Nucleus accumbens (tissue), 56 donors: ENCODE measurements at regions not wholly inside any gene's neighbourhood (a gene's known extent, or its start where the extent isn't known, plus 50 kb on each side); places are given as distances from the start of the nearest gene placed in this dataset.
A peak's percentile ranks its signal among the peaks of the same experiment; 100 is the strongest.

Experiments used
- DNase-seq, 56 donors: peaks; one replicate each; lab custom pipeline; 2025; lab: John Stamatoyannopoulos, UW

- no peak for DNase-seq
These were observed 130.9 kb downstream of the PALM2AKAP2 start for GRCh38 chr9:109910671-109911518.

- no peak for DNase-seq
These were observed 132.1 kb downstream of the PALM2AKAP2 start for GRCh38 chr9:109912082-109912582.

DNA sequence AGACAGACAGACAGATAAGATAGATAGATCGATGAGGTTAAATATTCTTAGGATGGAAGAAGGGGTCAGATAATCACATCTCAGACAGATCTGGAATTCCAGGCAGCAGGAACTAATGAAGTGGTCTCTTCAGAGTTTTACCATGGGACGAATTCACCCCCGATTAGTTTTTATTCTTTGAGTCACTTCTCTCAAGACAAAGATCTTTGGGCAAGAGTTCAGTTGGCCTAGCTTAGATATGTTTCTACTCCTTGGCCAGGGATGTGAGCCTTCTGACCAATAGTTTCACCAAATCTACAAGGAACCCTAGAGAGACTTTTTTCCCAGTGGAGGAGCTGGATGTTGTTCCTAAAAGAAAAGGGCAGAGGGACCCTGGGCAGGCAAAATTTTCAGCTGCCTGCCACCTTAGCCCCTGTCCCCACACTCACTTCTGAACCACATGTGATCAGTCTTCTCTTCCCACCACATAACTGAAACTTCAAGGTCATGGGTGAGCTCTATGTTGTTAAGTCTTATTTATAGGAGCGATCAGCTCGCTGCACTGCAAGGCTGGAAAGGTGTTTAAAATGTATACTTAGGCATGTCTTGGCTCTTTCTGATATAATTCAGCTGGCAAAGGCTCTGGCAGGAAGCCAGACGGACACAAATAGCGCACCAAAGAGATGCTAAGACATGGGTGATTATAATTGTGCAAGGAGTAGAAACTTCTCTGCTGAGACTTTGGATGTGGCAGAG, 132.9 kb downstream of the PALM2AKAP2 start:
- peak in 2 of 56 donors; percentile 5 to 23 for DNase-seq

DNA sequence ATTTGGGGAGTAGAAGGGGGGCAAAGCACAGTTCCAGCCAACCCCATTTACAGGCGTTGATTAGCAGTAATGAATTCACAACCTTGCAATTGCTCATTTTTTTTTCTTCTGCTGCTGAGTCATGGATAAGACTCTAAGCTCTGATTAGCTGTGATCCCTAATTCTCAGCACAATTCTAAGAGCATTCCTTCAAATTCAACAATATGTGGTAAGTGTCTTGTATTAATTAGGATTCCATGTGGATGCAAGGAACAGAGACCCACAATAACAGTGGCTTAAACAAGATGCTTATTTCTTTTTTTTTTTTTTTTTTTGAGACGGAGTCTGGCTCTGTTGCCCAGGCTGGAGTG, 133.4 kb downstream of the PALM2AKAP2 start:
- DNase-seq, result no peak

GRCh38 chr9:109914280-109915027, 134.5 kb downstream of the PALM2AKAP2 start:
- no peak for DNase-seq

DNA sequence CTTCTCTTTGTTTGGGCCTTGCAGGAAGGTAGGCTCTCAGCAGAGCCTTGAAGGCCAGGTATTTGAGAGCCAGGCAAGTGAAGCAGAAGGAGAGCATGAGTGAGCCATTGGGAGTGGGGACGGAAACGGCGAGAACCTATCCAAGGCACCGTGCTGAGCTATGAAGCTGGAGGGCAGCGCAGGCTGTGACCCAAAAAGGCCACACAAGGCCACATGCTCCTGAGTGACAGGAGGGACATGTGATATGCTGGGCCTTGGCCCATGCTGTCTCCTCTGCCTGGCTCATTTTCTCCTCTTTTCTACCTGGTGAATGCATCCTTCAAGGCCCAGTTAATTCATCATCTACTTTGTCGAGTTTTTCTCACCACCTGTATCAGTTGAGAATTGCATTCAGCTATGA, 136.3 kb downstream of the PALM2AKAP2 start:
- no peak for DNase-seq

GRCh38 chr9:109918339-109919163, 138.6 kb downstream of the PALM2AKAP2 start:
- DNase-seq, result no peak

- no peak for DNase-seq
These were observed 139.9 kb downstream of the PALM2AKAP2 start for GRCh38 chr9:109919736-109920408.

DNA sequence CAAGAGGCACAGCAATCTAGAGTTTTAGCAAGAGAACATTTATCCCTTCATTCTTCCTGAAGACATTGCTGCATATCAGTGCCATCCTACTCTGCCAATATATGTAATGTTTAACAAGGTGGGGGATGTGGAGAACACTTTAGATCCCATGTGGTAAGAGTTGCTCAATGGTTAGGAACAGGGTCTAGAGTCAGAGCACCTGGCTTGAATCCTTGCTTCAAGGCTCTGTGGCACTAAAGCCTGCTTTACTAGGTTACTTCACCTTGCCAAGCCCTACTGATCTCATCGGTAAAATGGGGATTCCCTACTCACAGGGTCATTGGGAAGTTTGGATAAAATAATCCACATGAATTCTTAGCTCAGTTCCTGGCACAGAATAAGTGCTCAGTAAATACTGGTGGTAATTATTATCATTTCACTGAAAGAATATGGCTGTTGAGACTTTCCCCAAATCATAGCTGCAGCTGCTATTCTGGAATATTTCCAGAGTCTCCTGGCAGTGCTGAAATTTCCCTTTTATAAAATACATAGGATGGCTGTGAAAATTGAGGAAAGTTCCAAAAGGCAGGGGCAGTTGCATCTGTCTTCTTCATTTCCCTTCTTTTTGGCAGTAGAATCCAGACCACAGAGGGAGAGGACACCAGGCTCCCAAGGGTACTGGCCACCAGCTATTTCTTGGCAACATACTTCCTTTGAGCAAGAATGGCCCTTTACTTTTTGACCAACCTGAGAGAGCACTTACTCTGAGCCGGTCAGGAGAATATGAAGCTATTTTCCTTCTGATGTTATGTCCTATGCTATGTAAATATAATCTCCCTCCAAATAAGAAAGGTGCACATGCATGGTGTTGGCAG, 142.8 kb downstream of the PALM2AKAP2 start:
- no peak for DNase-seq

DNA sequence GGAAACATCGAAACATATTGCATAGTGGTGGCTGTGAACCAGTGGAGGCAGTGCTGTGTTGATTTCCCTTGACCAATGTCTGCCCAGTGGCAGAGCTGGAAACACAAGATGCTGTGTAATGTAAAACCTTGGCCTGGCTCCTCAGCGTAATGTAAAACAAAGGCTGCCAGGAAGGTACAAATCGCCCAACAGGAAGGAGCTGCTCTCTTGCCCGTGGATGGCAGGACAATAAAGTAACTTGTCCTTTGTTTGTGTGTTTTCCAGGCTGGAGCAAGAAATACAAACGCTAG, 143.4 kb downstream of the PALM2AKAP2 start:
- DNase-seq, result no peak

- DNase-seq, result no peak
These were observed 143.8 kb downstream of the PALM2AKAP2 start for GRCh38 chr9:109923806-109924205.

- no peak for DNase-seq
These were observed 145.8 kb downstream of the PALM2AKAP2 start for GRCh38 chr9:109925799-109926198.

DNA sequence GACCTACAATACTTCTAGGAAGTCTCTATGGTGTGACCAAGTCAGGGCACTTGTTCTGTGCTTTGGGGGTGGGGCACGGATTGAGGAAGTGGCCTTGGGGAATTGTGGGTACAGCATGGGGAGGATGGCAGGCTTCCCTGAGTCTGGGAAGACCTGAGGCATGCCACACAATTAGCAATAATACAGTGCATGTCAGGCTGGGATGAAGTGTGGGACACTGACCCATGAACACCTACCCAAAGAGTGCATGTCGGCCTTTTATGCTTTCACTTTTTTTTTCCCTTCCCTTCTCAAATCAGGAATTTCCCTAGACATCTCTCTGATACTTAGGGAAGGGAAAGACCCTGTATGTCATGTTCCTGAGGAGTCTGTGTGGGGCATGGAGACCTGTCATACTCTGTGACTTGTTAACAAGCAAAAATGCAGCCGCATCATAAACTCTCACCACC, 146.4 kb downstream of the PALM2AKAP2 start:
- DNase-seq, result peak in 4 of 56 donors; percentile 4 to 32 (median 13)

GRCh38 chr9:109931623-109932022, 151.6 kb downstream of the PALM2AKAP2 start:
- DNase-seq, result peak in 1 of 56 donors; percentile 6

DNA sequence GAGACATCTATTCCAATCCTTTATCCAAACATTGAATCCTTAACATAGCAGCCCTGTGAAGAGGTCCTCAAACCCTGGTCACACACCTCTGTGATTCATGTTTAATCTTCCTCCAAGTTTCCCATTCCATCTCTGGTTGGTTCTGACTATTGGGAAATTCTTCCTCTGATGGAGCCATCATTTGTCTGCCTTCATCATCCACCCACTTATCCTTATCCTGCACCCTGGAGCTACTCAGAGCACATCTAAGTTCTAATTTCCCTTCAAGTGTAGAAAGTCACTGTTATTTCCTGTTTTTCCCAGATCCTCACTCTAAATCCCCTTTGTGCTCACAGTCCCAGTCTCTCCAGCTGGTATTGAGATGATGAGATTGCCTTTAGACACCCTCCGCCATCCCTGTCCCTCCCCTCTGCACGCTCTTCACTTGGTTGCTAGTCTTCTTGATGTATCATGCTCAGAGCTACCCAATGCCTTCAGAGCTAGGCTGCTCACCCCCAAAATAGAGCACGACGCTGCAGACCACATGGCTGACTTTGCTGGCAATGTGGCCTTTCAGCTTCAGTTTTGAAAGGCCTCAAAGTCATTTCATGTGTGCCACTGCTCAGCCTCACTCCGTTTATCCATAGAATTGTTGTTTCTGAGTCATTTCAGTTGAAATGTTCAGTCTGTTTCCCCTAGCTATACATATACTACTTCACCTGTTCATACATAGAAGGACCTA, 154.3 kb downstream of the PALM2AKAP2 start:
- no peak for DNase-seq

DNA sequence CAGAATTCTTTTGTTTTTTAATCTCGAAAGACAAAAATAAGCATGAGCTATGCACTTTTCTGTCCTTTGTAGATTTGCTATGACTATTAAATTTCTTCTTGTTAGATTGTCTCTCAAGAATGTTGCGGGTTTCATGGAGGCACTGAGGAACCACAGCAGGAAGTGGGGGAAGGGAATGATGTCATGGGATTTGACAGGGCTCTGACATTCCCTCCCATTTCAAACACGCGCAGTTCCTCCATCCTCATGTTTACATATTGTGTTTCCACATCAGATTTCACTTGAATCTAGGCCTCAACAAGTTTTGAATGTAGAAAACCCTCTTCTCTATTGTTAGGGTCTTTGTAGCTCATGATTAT, 154.8 kb downstream of the PALM2AKAP2 start:
- no peak for DNase-seq

GRCh38 chr9:109935406-109936087, 155.5 kb downstream of the PALM2AKAP2 start:
- no peak for DNase-seq
